ENCODE measurements at regions not wholly inside any gene's neighbourhood (a gene's known extent, or its start where the extent isn't known, plus 50 kb on each side); places are given as distances from the start of the nearest gene placed in this dataset.
A peak's percentile ranks its signal among the peaks of the same experiment; 100 is the strongest.
"Not testable (repeated sequence)": the region's sequence is repeated elsewhere in the genome, so short reads cannot be mapped to it uniquely, and the experiment has no call there.

GRCh38 chr11:128146926-128147605 is 440.3 kb downstream of the ETS1 start:
- Histone ChIP-seq H3K79me2 (ENCODE audit: control insufficient read depth, insufficient read depth, low read length) (no peaks in the 10 kb centered on the region), H3K27me3 (ENCODE audit: control insufficient read depth in 2 of 2, insufficient read depth in 2 of 2, low read length in 2 of 2) (no peaks in the 10 kb centered on the region), H3K4me2 (ENCODE audit: insufficient read depth, low read length) (no peak overlapping the region), H2AFZ (ENCODE audit: low read depth, low read length) (no peak overlapping the region), H3K9ac (replicated peaks; ENCODE audit: extremely low read depth, insufficient read depth, low read length) (no peak overlapping the region), H3K9me3 (replicated peaks; ENCODE audit: control insufficient read depth, insufficient read depth, low read length) (no peaks in the 10 kb centered on the region), H3K9me1 (replicated peaks; ENCODE audit: control insufficient read depth, extremely low read depth, insufficient read depth, low read length) (no peaks in the 10 kb centered on the region), H3K27ac (ENCODE audit: insufficient read depth, low read depth, low read length) (no peak overlapping the region), H3K4me3 (replicated peaks in 1 of 3; ENCODE audit: insufficient read depth in 1 of 3, low read depth in 1 of 3, low read length in 3 of 3) (no peak overlapping the region), H3K4me1 (ENCODE audit: control insufficient read depth, extremely low read depth, insufficient read depth, low read length) (no peaks in the 10 kb centered on the region), H3K36me3 (ENCODE audit: control insufficient read depth in 2 of 2, extremely low read depth in 1 of 2, insufficient read depth in 2 of 2, low read length in 2 of 2) (no peaks in the 10 kb centered on the region), H4K20me1 (replicated peaks; ENCODE audit: control insufficient read depth, extremely low read depth, insufficient read depth, low read length) (no peaks in the 10 kb centered on the region)
- peak; percentile 50 for DNase-seq (ENCODE audit: low read depth, low spot score)
- BruUV-seq (replicated peaks) = no TSS peak
- TF ChIP-seq CTCF (IDR thresholded peaks at IDR 0.05; ENCODE audit: extremely low read depth in 1 of 2, insufficient read depth in 1 of 2, low read depth in 1 of 2, low read length in 2 of 2) (no peak), POLR2AphosphoS5 (IDR thresholded peaks at IDR 0.05; ENCODE audit: insufficient read depth, low read depth, low read length) (no peak), MYC (IDR thresholded peaks at IDR 0.05; ENCODE audit: low read depth, low read length) (no peak), FOS (IDR thresholded peaks at IDR 0.05; ENCODE audit: borderline replicate concordance, insufficient read depth, low read length) (no peak), JUN (IDR thresholded peaks at IDR 0.05; ENCODE audit: borderline replicate concordance, insufficient read depth, insufficient read length, low read depth) (no peak), MAX (IDR thresholded peaks at IDR 0.05; ENCODE audit: insufficient read depth, insufficient read length) (no peak), GATA2 (IDR thresholded peaks at IDR 0.05; ENCODE audit: insufficient read depth, insufficient read length, low read depth, low read length) (no peak), POLR2A (IDR thresholded peaks at IDR 0.05; ENCODE audit: low read depth, low read length) (no peak), EZH2 (IDR thresholded peaks at IDR 0.05; ENCODE audit: borderline replicate concordance, low read depth, low read length, severe bottlenecking) (no peak)
- POLR2A ChIA-PET = no interaction called here
- FAIRE-seq = no peak
- dilution Hi-C loops (cut with MboI; ENCODE audit: extremely low pct_ligation_motif_present, low sequenced_read_pairs) (no loop called here), intact Hi-C loops (cut with micrococcal nuclease) (no loop called here)
- CTCF ChIA-PET = interaction anchor here (0.6 to 3.6 kb wide), 4 partner anchors 10 to 738 kb away, joined by 3 to 27 read pairs (median 5); no protein-coding TSS in a partner anchor

- H3K4me2 ChIP-seq (ENCODE audit: insufficient read depth, low read length); H3K9me1 ChIP-seq (replicated peaks; ENCODE audit: control insufficient read depth, extremely low read depth, insufficient read depth, low read length); H2AFZ ChIP-seq (ENCODE audit: low read depth, low read length); BruUV-seq (replicated peaks); POLR2A ChIA-PET; H3K4me3 ChIP-seq (replicated peaks in 1 of 3; ENCODE audit: insufficient read depth in 1 of 3, low read depth in 1 of 3, low read length in 3 of 3); CTCF ChIA-PET; dilution Hi-C loops (cut with MboI; ENCODE audit: extremely low pct_ligation_motif_present, low sequenced_read_pairs); DNase-seq (ENCODE audit: low read depth, low spot score); H3K36me3 ChIP-seq (ENCODE audit: control insufficient read depth in 2 of 2, extremely low read depth in 1 of 2, insufficient read depth in 2 of 2, low read length in 2 of 2); H3K27ac ChIP-seq (ENCODE audit: insufficient read depth, low read depth, low read length); H3K79me2 ChIP-seq (ENCODE audit: control insufficient read depth, insufficient read depth, low read length); H3K27me3 ChIP-seq (ENCODE audit: control insufficient read depth in 2 of 2, insufficient read depth in 2 of 2, low read length in 2 of 2); intact Hi-C loops (cut with micrococcal nuclease); H3K9me3 ChIP-seq (replicated peaks; ENCODE audit: control insufficient read depth, insufficient read depth, low read length); H3K4me1 ChIP-seq (ENCODE audit: control insufficient read depth, extremely low read depth, insufficient read depth, low read length); H3K9ac ChIP-seq (replicated peaks; ENCODE audit: extremely low read depth, insufficient read depth, low read length); H4K20me1 ChIP-seq (replicated peaks; ENCODE audit: control insufficient read depth, extremely low read depth, insufficient read depth, low read length); FAIRE-seq: not testable (repeated sequence)
These were observed 447.1 kb downstream of the ETS1 start for GRCh38 chr11:128140293-128140692.

Measured in endothelial cell of umbilical vein (primary cell).